Effector memory CD4-positive, alpha-beta T cell (primary cell): ENCODE measurements at regions not wholly inside any gene's neighbourhood (a gene's known extent, or its start where the extent isn't known, plus 50 kb on each side); places are given as distances from the start of the nearest gene placed in this dataset.

ENCODE experiments used
- DNase-seq, 3 donors: peaks; one replicate each; pipeline ENCODE4 v3.0.0-alpha.2; 2020
- H3K27ac ChIP-seq: 2 replicates; pipeline ENCODE4 v1.7.0; 2013; ENCODE audit warnings: mild to moderate bottlenecking, low read length, moderate library complexity; ENCODE audit not compliant: insufficient read depth, poor library complexity, severe bottlenecking
- H3K27me3 ChIP-seq: replicated peaks from 2 replicates; pipeline ENCODE4 v1.7.0; 2013; ENCODE audit warnings: mild to moderate bottlenecking, low read length; ENCODE audit not compliant: insufficient read depth, control insufficient read depth, poor library complexity, severe bottlenecking
- H3K36me3 ChIP-seq: 2 replicates; pipeline ENCODE4 v1.7.0; 2013; ENCODE audit warnings: mild to moderate bottlenecking, low read length, moderate library complexity; ENCODE audit not compliant: control insufficient read depth, insufficient read depth
- H3K4me1 ChIP-seq: 2 replicates; pipeline ENCODE4 v1.7.0; 2013; ENCODE audit warnings: low read length, mild to moderate bottlenecking; ENCODE audit not compliant: control insufficient read depth, insufficient read depth, poor library complexity, severe bottlenecking
- H3K4me3 ChIP-seq: 2 replicates; pipeline ENCODE4 v1.7.0; 2013; ENCODE audit warnings: low read length, low read depth, mild to moderate bottlenecking; ENCODE audit not compliant: insufficient read depth, poor library complexity, severe bottlenecking
- H3K9me3 ChIP-seq: 2 replicates; pipeline ENCODE4 v1.7.0; 2013; ENCODE audit warnings: mild to moderate bottlenecking, low read length, moderate library complexity; ENCODE audit not compliant: control insufficient read depth

GRCh38 chr3:110568246-110568645 lies 503.4 kb upstream of the NECTIN3 start:
- H3K4me3 ChIP-seq: no peak overlapping the region
- H3K9me3 ChIP-seq: no peaks in the 10 kb centered on the region
- H3K27me3 ChIP-seq: no peaks in the 10 kb centered on the region
- DNase-seq: no peak
- no peak overlapping the region for H3K27ac ChIP-seq
- no peaks in the 10 kb centered on the region for H3K36me3 ChIP-seq
- no peaks in the 10 kb centered on the region for H3K4me1 ChIP-seq

- H3K4me3 ChIP-seq: no peak overlapping the region
Observed at GRCh38 chr3:110569073-110569472, 502.5 kb upstream of the NECTIN3 start.

GRCh38 chr3:110575702-110576101 lies 495.9 kb upstream of the NECTIN3 start:
- no peaks in the 10 kb centered on the region for H3K4me1 ChIP-seq
- DNase-seq: no peak
- no peak overlapping the region for H3K4me3 ChIP-seq
- H3K36me3 ChIP-seq: no peaks in the 10 kb centered on the region
- H3K27ac ChIP-seq: no peak overlapping the region
- H3K9me3 ChIP-seq: no peaks in the 10 kb centered on the region
- H3K27me3 ChIP-seq: no peaks in the 10 kb centered on the region

More at GRCh38 chr3:110569073-110569472, 502.5 kb upstream of the NECTIN3 start:
- Histone ChIP-seq H3K27ac (no peak overlapping the region), H3K4me1 (no peaks in the 10 kb centered on the region), H3K9me3 (no peaks in the 10 kb centered on the region), H3K27me3 (no peaks in the 10 kb centered on the region), H3K36me3 (no peaks in the 10 kb centered on the region)
- no peak for DNase-seq

GRCh38 chr3:110576960-110577359 lies 494.7 kb upstream of the NECTIN3 start:
- Histone ChIP-seq H3K27ac (no peak overlapping the region), H3K9me3 (no peaks in the 10 kb centered on the region), H3K4me3 (no peak overlapping the region), H3K36me3 (no peaks in the 10 kb centered on the region), H3K27me3 (no peaks in the 10 kb centered on the region), H3K4me1 (no peaks in the 10 kb centered on the region)
- no peak for DNase-seq

- Histone ChIP-seq H3K9me3 (no peaks in the 10 kb centered on the region), H3K4me1 (no peaks in the 10 kb centered on the region), H3K4me3 (no peak overlapping the region), H3K36me3 (no peaks in the 10 kb centered on the region), H3K27me3 (no peaks in the 10 kb centered on the region), H3K27ac (no peak overlapping the region)
- no peak for DNase-seq
Observed at GRCh38 chr3:110577854-110578253, 493.8 kb upstream of the NECTIN3 start.

- Histone ChIP-seq H3K4me1 (no peaks in the 10 kb centered on the region), H3K36me3 (no peaks in the 10 kb centered on the region), H3K4me3 (no peak overlapping the region), H3K9me3 (no peaks in the 10 kb centered on the region), H3K27ac (no peak overlapping the region), H3K27me3 (no peaks in the 10 kb centered on the region)
- no peak for DNase-seq
Observed at GRCh38 chr3:110579840-110580550, 491.6 kb upstream of the NECTIN3 start.

GRCh38 chr3:110583373-110583935 lies 488.2 kb upstream of the NECTIN3 start:
- H3K27ac ChIP-seq: no peak overlapping the region
- no peaks in the 10 kb centered on the region for H3K4me1 ChIP-seq
- no peaks in the 10 kb centered on the region for H3K36me3 ChIP-seq
- no peaks in the 10 kb centered on the region for H3K9me3 ChIP-seq
- no peak overlapping the region for H3K4me3 ChIP-seq
- H3K27me3 ChIP-seq: no peaks in the 10 kb centered on the region
- no peak for DNase-seq

- Histone ChIP-seq H3K4me1 (no peaks in the 10 kb centered on the region), H3K36me3 (no peaks in the 10 kb centered on the region), H3K27ac (no peak overlapping the region), H3K27me3 (no peaks in the 10 kb centered on the region), H3K4me3 (no peak overlapping the region), H3K9me3 (no peaks in the 10 kb centered on the region)
- DNase-seq: no peak
Observed at GRCh38 chr3:110588906-110589305, 482.7 kb upstream of the NECTIN3 start.

GRCh38 chr3:110589341-110589740 lies 482.3 kb upstream of the NECTIN3 start:
- H3K36me3 ChIP-seq: no peaks in the 10 kb centered on the region
- no peaks in the 10 kb centered on the region for H3K9me3 ChIP-seq
- H3K4me1 ChIP-seq: no peaks in the 10 kb centered on the region
- no peaks in the 10 kb centered on the region for H3K27me3 ChIP-seq
- H3K27ac ChIP-seq: no peak overlapping the region
- DNase-seq: no peak
- no peak overlapping the region for H3K4me3 ChIP-seq

- no peaks in the 10 kb centered on the region for H3K27me3 ChIP-seq
- no peaks in the 10 kb centered on the region for H3K4me1 ChIP-seq
- no peak overlapping the region for H3K27ac ChIP-seq
- no peak for DNase-seq
- no peaks in the 10 kb centered on the region for H3K9me3 ChIP-seq
- H3K36me3 ChIP-seq: no peaks in the 10 kb centered on the region
- H3K4me3 ChIP-seq: no peak overlapping the region
Observed at GRCh38 chr3:110593749-110594148, 477.9 kb upstream of the NECTIN3 start.
